ENCODE measurements at regions not wholly inside any gene's neighbourhood (a gene's known extent, or its start where the extent isn't known, plus 50 kb on each side); places are given as distances from the start of the nearest gene placed in this dataset.

- Histone ChIP-seq H3K79me2 (ENCODE audit: insufficient read depth, low read depth) (no peaks in the 10 kb centered on the region), H3K4me2 (no peak overlapping the region), H3K27me3 (ENCODE audit: insufficient read depth, low read depth) (no peaks in the 10 kb centered on the region), H4K20me1 (ENCODE audit: insufficient read depth) (no peaks in the 10 kb centered on the region), H3K9ac (no peak overlapping the region), H3K4me3 (IDR thresholded peaks at IDR 0.05; ENCODE audit: insufficient read depth, low read depth, low read length) (no peak overlapping the region), H3K27ac (no peak overlapping the region), H3K36me3 (ENCODE audit: insufficient read depth) (no peaks in the 10 kb centered on the region), H2AFZ (ENCODE audit: low read depth) (no peak overlapping the region), H3K4me1 (ENCODE audit: low read depth, poor library complexity, severe bottlenecking) (no peaks in the 10 kb centered on the region)
- TF ChIP-seq, protein P1, sequence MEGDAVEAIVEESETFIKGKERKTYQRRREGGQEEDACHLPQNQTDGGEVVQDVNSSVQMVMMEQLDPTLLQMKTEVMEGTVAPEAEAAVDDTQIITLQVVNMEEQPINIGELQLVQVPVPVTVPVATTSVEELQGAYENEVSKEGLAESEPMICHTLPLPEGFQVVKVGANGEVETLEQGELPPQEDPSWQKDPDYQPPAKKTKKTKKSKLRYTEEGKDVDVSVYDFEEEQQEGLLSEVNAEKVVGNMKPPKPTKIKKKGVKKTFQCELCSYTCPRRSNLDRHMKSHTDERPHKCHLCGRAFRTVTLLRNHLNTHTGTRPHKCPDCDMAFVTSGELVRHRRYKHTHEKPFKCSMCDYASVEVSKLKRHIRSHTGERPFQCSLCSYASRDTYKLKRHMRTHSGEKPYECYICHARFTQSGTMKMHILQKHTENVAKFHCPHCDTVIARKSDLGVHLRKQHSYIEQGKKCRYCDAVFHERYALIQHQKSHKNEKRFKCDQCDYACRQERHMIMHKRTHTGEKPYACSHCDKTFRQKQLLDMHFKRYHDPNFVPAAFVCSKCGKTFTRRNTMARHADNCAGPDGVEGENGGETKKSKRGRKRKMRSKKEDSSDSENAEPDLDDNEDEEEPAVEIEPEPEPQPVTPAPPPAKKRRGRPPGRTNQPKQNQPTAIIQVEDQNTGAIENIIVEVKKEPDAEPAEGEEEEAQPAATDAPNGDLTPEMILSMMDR (conservative IDR thresholded peaks at IDR 0.05; ENCODE audit: low read depth, low read length): no peak
Observed at GRCh38 chr21:15522148-15522547, 207.6 kb upstream of the USP25 start.

- H2AFZ ChIP-seq (ENCODE audit: low read depth): no peak overlapping the region
- no peaks in the 10 kb centered on the region for H3K27me3 ChIP-seq (ENCODE audit: insufficient read depth, low read depth)
- no peak overlapping the region for H3K4me2 ChIP-seq
- H3K9ac ChIP-seq: no peak overlapping the region
- H4K20me1 ChIP-seq (ENCODE audit: insufficient read depth): no peaks in the 10 kb centered on the region
- H3K4me1 ChIP-seq (ENCODE audit: low read depth, poor library complexity, severe bottlenecking): no peaks in the 10 kb centered on the region
- no peaks in the 10 kb centered on the region for H3K79me2 ChIP-seq (ENCODE audit: insufficient read depth, low read depth)
- no peaks in the 10 kb centered on the region for H3K36me3 ChIP-seq (ENCODE audit: insufficient read depth)
- no peak overlapping the region for H3K27ac ChIP-seq
- H3K4me3 ChIP-seq (IDR thresholded peaks at IDR 0.05; ENCODE audit: insufficient read depth, low read depth, low read length): no peak overlapping the region
- TF ChIP-seq, protein P1 (conservative IDR thresholded peaks at IDR 0.05; ENCODE audit: low read depth, low read length): no peak
Observed at GRCh38 chr21:15524855-15525254, 204.9 kb upstream of the USP25 start.

GRCh38 chr21:15526798-15527197, 203.0 kb upstream of the USP25 start:
- no peaks in the 10 kb centered on the region for H4K20me1 ChIP-seq (ENCODE audit: insufficient read depth)
- no peaks in the 10 kb centered on the region for H3K36me3 ChIP-seq (ENCODE audit: insufficient read depth)
- H3K79me2 ChIP-seq (ENCODE audit: insufficient read depth, low read depth): no peaks in the 10 kb centered on the region
- no peak overlapping the region for H3K9ac ChIP-seq
- no peak overlapping the region for H3K4me2 ChIP-seq
- TF ChIP-seq, protein P1 (conservative IDR thresholded peaks at IDR 0.05; ENCODE audit: low read depth, low read length): no peak
- H3K4me3 ChIP-seq (IDR thresholded peaks at IDR 0.05; ENCODE audit: insufficient read depth, low read depth, low read length): no peak overlapping the region
- no peak overlapping the region for H3K27ac ChIP-seq
- no peak overlapping the region for H2AFZ ChIP-seq (ENCODE audit: low read depth)
- H3K4me1 ChIP-seq (ENCODE audit: low read depth, poor library complexity, severe bottlenecking): no peaks in the 10 kb centered on the region
- no peaks in the 10 kb centered on the region for H3K27me3 ChIP-seq (ENCODE audit: insufficient read depth, low read depth)

DNA sequence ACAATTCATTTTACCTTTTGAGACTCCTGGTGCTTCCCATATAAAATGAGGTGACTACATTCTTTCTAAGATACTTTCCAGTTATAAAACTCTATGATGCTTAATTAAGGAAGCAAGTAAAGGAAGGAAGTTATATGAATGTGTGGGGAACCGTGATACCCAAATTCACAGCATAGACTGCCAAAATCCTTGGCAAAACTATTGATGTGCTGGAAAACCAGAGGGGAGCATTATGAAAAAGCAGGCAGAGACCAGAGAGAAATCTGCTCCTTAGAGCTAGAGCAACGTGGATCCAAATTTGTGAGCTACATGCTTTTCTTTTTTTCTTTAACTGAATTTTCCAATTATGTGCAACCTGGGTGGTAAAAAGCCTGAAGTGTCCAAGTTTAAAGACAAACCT, 201.4 kb upstream of the USP25 start:
- Histone ChIP-seq H2AFZ (ENCODE audit: low read depth) (no peak overlapping the region), H3K27me3 (ENCODE audit: insufficient read depth, low read depth) (no peaks in the 10 kb centered on the region), H3K9ac (no peak overlapping the region), H3K4me3 (IDR thresholded peaks at IDR 0.05; ENCODE audit: insufficient read depth, low read depth, low read length) (no peak overlapping the region), H3K4me2 (no peak overlapping the region), H3K36me3 (ENCODE audit: insufficient read depth) (no peaks in the 10 kb centered on the region), H3K4me1 (ENCODE audit: low read depth, poor library complexity, severe bottlenecking) (no peaks in the 10 kb centered on the region), H3K79me2 (ENCODE audit: insufficient read depth, low read depth) (no peaks in the 10 kb centered on the region), H4K20me1 (ENCODE audit: insufficient read depth) (no peaks in the 10 kb centered on the region), H3K27ac (no peak overlapping the region)
- TF ChIP-seq, protein P1 (conservative IDR thresholded peaks at IDR 0.05; ENCODE audit: low read depth, low read length): no peak

Data from KMS-11 (cell line).